IPS DF 6.9 (cell line): ENCODE measurements at regions not wholly inside any gene's neighbourhood (a gene's known extent, or its start where the extent isn't known, plus 50 kb on each side); places are given as distances from the start of the nearest gene placed in this dataset.

Experiments
- DNase-seq: peaks from one replicate; pipeline ENCODE4 v3.0.0-alpha.2; 2013; ENCODE audit warnings: low read depth, low spot score
- H3K27ac ChIP-seq: one replicate; pipeline ENCODE4 v1.5.1; 2013; ENCODE audit warnings: low read length, control low read depth
- H3K27me3 ChIP-seq: 2 replicates; pipeline ENCODE4 v1.6.1; 2013; ENCODE audit warnings: mild to moderate bottlenecking, low read length; ENCODE audit not compliant: control insufficient read depth, insufficient read depth
- H3K36me3 ChIP-seq: 2 replicates; pipeline ENCODE4 v1.6.1; 2013; ENCODE audit warnings: low read length; ENCODE audit not compliant: control insufficient read depth, insufficient read depth
- H3K4me1 ChIP-seq: 2 replicates; pipeline ENCODE4 v1.6.1; 2013; ENCODE audit warnings: low read length; ENCODE audit not compliant: control insufficient read depth, insufficient read depth
- H3K4me3 ChIP-seq: 2 replicates; pipeline ENCODE4 v1.5.1; 2013; ENCODE audit warnings: mild to moderate bottlenecking, low read length
- H3K9me3 ChIP-seq: 2 replicates; pipeline ENCODE4 v1.6.1; 2013; ENCODE audit warnings: low read length, inconsistent platforms; ENCODE audit not compliant: control insufficient read depth, insufficient read depth
- WGBS: extraction: QIAGEN DNeasy Blood & Tissue Kit; methylation state at CpG from one replicate; pipeline ENCODE4 v1.1.7; 2013; ENCODE audit warnings: mixed read lengths, missing lambda C conversion rate; ENCODE audit not compliant: insufficient read length, insufficient coverage; 5-methylcytosine and 5-hydroxymethylcytosine counted together

DNA sequence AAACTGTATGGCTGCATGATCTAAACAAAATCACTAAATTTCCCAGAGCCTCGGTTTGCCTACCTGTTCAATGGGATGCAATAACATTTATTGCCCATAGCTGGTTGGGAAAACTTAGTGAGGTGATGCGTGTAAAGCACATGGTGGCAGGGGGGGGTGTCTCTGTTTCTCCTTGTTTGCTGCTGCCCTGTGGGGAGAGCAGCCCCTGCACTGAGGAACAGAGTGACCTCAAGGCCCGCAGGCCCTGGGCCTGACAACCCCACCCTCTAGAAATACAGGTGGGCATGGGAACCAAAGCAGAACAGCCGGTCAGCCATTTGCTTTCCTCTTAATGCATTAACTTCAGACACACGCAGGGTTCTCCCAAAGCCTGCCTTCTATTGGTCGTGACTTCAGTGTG is 55.1 kb upstream of the SLC66A3 start:
- WGBS: no CpG with 5 or more reads among the region's 6 CpGs
- Histone ChIP-seq H3K27ac (no peak overlapping the region), H3K27me3 (no peaks in the 10 kb centered on the region), H3K4me1 (no peaks in the 10 kb centered on the region), H3K9me3 (no peaks in the 10 kb centered on the region), H3K4me3 (no peak overlapping the region), H3K36me3 (no peaks in the 10 kb centered on the region)
- DNase-seq: no peak

DNA sequence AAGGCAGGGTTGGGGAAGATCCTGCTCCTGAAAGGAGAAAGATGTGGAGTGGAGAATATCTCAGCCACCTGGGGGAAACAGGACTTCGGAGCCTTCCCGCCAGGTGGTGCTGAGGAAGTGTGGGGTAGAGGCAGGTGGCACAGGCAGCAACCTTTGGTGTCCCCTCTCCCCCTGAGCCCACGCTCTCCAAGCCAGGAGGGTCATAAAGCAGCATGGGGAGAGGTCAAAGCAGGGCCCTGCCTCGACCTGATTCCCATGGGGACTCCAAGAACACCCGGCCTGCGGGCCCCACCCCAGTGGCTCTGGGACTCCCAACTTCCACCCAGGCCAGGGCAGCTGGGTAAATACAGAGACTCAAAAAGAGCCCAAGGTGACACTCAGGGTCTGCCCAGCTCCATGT is 54.3 kb upstream of the SLC66A3 start:
- Histone ChIP-seq H3K27me3 (no peaks in the 10 kb centered on the region), H3K36me3 (no peaks in the 10 kb centered on the region), H3K9me3 (no peaks in the 10 kb centered on the region), H3K4me3 (no peak overlapping the region), H3K4me1 (no peaks in the 10 kb centered on the region), H3K27ac (no peak overlapping the region)
- DNase-seq: no peak
- no CpG with 5 or more reads among the region's 6 CpGs for WGBS

DNA sequence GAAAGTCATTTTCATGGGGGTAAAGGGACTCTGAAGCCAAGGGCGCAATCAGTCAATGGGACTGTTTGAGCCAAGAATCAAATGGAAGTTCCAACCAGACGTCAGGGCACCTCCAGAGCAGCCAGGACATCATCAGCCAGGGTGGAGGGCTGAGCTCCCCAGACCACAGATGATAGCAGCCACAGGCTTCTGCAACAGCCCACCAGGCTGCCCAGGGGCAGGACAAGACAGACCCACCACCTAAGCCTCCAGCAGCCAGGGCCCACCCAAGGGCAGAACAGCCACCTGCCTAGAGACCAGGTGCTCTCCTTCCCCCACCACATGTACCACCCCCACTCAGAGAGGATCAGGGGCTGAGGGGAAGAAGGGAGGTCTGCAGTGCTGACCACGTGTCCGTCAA is 53.8 kb upstream of the SLC66A3 start:
- H3K27me3 ChIP-seq: no peaks in the 10 kb centered on the region
- H3K36me3 ChIP-seq: no peaks in the 10 kb centered on the region

DNA sequence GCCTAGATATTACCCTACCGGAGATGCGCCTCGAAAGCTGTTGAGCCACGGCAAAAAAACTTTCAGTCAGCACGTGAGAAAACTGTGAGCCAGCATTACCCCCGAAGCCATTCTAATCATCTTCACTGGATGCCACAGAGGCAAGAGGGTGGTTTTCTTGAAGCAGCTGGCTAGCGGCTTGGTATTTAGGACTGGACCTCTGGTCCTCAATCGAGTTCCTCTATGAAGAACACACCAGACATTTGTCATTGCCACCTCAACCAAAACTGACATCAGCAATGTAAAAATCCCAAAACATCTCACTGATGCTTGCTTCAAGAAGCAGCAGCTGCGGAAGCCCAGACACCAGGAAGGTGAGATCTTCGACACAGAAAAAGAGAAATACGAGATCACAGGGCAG is 52.8 kb upstream of the SLC66A3 start:
- no peak for DNase-seq
- Histone ChIP-seq H3K4me1 (no peaks in the 10 kb centered on the region), H3K9me3 (no peaks in the 10 kb centered on the region), H3K27me3 (no peaks in the 10 kb centered on the region), H3K27ac (no peak overlapping the region), H3K36me3 (no peaks in the 10 kb centered on the region), H3K4me3 (no peak overlapping the region)
- WGBS: no CpG with 5 or more reads among the region's 11 CpGs

More for the DNA sequence above, 53.8 kb upstream of the SLC66A3 start:
- Histone ChIP-seq H3K4me3 (no peak overlapping the region), H3K4me1 (no peaks in the 10 kb centered on the region), H3K27ac (no peak overlapping the region), H3K9me3 (no peaks in the 10 kb centered on the region)
- no CpG with 5 or more reads among the region's 4 CpGs for WGBS
- DNase-seq: no peak

DNA sequence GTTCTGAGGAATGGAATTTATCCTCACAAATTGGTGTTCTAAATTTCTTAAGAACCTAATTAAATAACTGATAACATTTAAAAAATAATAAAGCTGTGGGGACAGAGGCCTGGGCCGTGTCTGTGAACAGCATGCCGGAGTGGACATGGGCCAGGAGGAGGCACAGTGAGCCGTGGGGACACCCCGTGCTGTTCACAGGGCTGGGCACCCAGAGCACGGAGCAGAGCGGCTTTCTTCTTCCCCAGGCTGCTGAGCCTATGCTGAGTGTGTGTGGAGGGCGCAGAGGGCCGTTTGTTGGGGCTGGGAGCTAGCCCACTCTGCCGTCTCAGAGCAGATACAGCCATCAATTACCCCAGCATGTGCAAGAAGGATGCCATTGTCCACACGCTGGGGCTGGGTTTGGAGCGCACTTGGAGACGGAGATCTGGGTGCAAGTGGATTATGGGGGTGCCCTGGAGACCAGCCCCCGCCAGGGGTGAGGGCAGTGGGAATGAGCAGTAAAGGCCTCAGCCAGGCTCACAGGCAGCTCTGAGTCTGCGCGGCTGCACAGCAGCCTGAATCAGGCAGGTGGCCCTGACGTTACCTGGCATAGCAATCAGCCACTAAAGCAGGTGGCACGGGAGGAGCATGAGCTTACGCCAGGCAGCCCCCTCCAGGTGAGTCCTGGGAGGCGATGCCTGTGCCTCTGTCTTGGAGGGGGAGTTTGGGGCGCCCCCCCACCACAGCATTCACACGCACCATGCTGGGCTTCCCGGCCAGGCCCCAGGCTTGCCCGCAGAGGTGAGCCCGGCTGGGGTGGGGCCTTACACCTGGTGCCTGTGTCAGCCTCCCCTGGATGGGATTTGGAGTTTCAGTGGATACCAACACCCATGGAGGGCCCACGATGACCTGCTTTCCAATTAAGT is 52.1 kb upstream of the SLC66A3 start:
- H3K4me1 ChIP-seq: no peaks in the 10 kb centered on the region
- H3K27me3 ChIP-seq: no peaks in the 10 kb centered on the region

DNA sequence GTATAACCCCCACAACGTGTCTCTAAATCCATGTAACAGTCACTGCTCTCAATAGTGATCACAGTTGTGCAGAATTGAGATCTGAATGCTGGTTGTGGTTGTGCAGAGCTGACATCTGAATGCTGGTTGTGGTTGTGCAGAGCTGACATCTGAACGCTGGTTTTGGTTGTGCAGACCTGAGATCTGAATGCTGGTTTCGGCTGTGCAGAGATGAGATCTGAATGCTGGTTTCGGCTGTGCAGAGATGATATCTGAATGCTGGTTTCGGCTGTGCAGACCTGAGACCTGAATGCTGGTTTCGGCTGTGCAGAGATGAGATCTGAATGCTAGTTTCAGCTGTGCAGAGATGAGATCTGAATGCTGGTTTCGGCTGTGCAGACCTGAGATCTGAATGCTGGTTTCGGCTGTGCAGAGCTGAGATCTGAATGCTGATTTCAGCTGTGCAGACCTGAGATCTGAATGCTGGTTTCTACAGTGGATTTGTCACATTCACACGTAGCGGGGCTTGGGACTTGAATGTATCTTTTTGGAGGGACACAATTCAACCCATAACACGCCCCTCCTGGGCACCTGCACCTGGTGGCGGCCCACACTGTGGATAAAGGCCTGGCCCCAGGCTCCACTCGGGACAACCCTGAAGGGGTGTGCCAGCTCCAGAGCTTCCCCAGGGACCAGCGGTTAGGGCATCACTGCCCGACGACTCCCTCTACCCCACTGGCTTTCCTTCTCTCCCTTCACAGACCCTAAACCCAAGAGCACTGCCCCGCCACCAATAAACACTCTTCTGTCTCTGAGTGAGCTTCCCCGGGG is 51.1 kb upstream of the SLC66A3 start:
- Histone ChIP-seq H3K27me3 (no peaks in the 10 kb centered on the region), H3K9me3 (no peaks in the 10 kb centered on the region), H3K27ac (no peak overlapping the region), H3K36me3 (no peaks in the 10 kb centered on the region), H3K4me1 (no peaks in the 10 kb centered on the region), H3K4me3 (no peak overlapping the region)
- no CpG with 5 or more reads among the region's 18 CpGs for WGBS
- DNase-seq: no peak

More for the DNA sequence above, 52.1 kb upstream of the SLC66A3 start:
- Histone ChIP-seq H3K9me3 (no peaks in the 10 kb centered on the region), H3K27ac (no peak overlapping the region), H3K36me3 (no peaks in the 10 kb centered on the region), H3K4me3 (no peak overlapping the region)
- WGBS: no CpG with 5 or more reads among the region's 25 CpGs
- DNase-seq: no peak

DNA sequence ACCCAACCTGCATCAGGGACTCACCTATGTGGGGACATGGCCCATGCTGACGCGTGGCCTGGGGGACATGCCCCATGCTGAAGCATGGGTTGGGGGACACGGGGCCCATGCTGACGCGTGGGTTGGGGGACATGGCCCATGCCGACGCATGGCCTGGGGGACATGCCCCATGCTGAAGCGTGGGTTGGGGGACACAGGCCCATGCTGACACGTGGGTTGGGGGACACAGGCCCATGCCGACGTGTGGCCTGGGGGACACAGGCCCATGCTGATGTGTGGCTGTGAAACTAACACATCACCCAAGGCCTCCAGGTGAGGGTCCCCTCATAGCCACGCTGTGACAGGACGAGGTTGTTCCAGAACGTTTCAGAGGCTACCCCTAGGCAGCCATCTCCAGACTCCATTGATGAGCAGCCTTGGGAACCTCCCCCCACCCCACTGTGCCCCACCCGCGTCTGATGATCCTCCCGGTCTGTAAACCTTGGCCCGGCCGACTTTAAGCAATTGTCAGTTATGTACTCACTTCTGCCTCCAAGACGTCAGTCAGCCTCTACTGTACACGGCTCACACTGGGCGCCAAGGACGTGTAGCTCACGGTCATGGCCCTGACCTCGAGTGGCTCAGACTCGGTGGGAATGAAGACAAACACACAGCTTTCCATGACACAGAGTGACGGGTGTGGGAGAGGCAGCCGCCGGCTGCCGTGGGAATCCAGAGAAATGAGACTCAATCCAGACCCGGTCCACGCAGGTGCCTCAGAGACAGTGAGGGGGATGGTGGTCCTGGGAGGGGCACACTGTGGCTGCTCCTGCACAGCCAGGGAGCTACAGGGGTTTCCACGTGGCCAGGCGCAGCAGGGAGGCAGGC is 50.2 kb upstream of the SLC66A3 start:
- Histone ChIP-seq H3K36me3 (no peaks in the 10 kb centered on the region), H3K27me3 (no peaks in the 10 kb centered on the region), H3K9me3 (no peaks in the 10 kb centered on the region), H3K4me3 (no peak overlapping the region), H3K4me1 (no peaks in the 10 kb centered on the region), H3K27ac (no peak overlapping the region)
- no peak for DNase-seq
- no CpG with 5 or more reads among the region's 34 CpGs for WGBS
